H1 (cell line): ENCODE measurements at regions not wholly inside any gene's neighbourhood (a gene's known extent, or its start where the extent isn't known, plus 50 kb on each side); places are given as distances from the start of the nearest gene placed in this dataset.

Experiments used
- CTCF ChIA-PET: fragments of 300-600 bp; sonication (Branson Sonifier 250); formaldehyde crosslinking; loops from one replicate; lab custom pipeline; 2021; ENCODE audit not compliant: partially characterized antibody; lab: Charles Lee
- POLR2A ChIA-PET: fragments of 300-600 bp; sonication (Branson Sonifier 250); formaldehyde crosslinking; loops from one replicate; lab custom pipeline; 2021; ENCODE audit warnings: inconsistent platforms; ENCODE audit not compliant: partially characterized antibody; lab: Charles Lee
- DNase-seq, 2 experiments: peaks; one replicate each; pipeline versions ENCODE4 v3.0.0 to v3.0.0-alpha.2; 2010 to 2022; ENCODE audit warnings: low spot score in 2 of 2, low read depth in 1 of 2, mixed read lengths in 1 of 2
- FAIRE-seq: peaks from 2 replicates; lab custom pipeline; 2011; peaks lifted over from hg19 to GRCh38; lab: Jason Lieb, UNC
- H2AFZ ChIP-seq: 2 replicates; pipeline ENCODE4 v1.8.1; 2012; ENCODE audit warnings: low read length, inconsistent platforms
- H2AK5ac ChIP-seq: 2 replicates; pipeline ENCODE4 v1.6.1; 2013; ENCODE audit warnings: low read depth, low read length
- H2BK120ac ChIP-seq: replicated peaks from 2 replicates; pipeline ENCODE3; 2013; ENCODE audit warnings: low read depth, low read length, inconsistent platforms
- H2BK12ac ChIP-seq: 2 replicates; pipeline ENCODE4 v1.6.1; 2013; ENCODE audit warnings: low read depth, low read length
- H2BK15ac ChIP-seq: 2 replicates; pipeline ENCODE4 v1.6.1; 2013; ENCODE audit warnings: low read length
- H2BK20ac ChIP-seq: 2 replicates; pipeline ENCODE4 v1.6.1; 2013; ENCODE audit warnings: low read length
- H2BK5ac ChIP-seq: 2 replicates; pipeline ENCODE4 v1.6.1; 2013; ENCODE audit warnings: low read depth, low read length
- H3K14ac ChIP-seq: 2 replicates; pipeline ENCODE4 v1.6.1; 2013; ENCODE audit warnings: inconsistent platforms; ENCODE audit not compliant: insufficient read length
- H3K18ac ChIP-seq: 2 replicates; pipeline ENCODE4 v1.6.1; 2013; ENCODE audit warnings: low read length; ENCODE audit errors: extremely low read depth
- H3K23ac ChIP-seq: 2 replicates; pipeline ENCODE4 v1.6.1; 2013; ENCODE audit warnings: inconsistent platforms; ENCODE audit not compliant: insufficient read length
- H3K23me2 ChIP-seq: 2 replicates; pipeline ENCODE4 v1.6.1; 2013; ENCODE audit warnings: low read depth, low read length
- H3K27ac ChIP-seq: 2 replicates; pipeline ENCODE4 v1.6.1; 2011; ENCODE audit warnings: low read depth, low read length, inconsistent platforms
- H3K27me3 ChIP-seq, 4 experiments: replicated peaks in 1 of 4; 1 replicate in 1 of 4; 2 replicates in 3 of 4; pipeline versions ENCODE4 v1.6.1 to v1.8.1; 2011 to 2013; ENCODE audit warnings: low read length in 3 of 4, mild to moderate bottlenecking in 3 of 4, inconsistent platforms in 2 of 4, mixed read lengths in 2 of 4, moderate library complexity in 1 of 4; ENCODE audit not compliant: control insufficient read depth in 3 of 4, insufficient read depth in 3 of 4; ENCODE audit errors: extremely low read depth in 1 of 4
- H3K36me3 ChIP-seq, 4 experiments: 2 replicates each; pipeline versions ENCODE4 v1.6.1 to v1.8.1; 2011 to 2013; ENCODE audit warnings: mild to moderate bottlenecking in 4 of 4, low read length in 3 of 4, moderate library complexity in 2 of 4, control low read depth in 1 of 4, inconsistent platforms in 1 of 4; ENCODE audit not compliant: insufficient read depth in 4 of 4, control insufficient read depth in 2 of 4
- H3K4ac ChIP-seq: replicated peaks from 2 replicates; pipeline ENCODE3; 2013; ENCODE audit warnings: low read length, low read depth, mixed read lengths, inconsistent platforms; ENCODE audit not compliant: insufficient read length
- H3K4me1 ChIP-seq, 4 experiments: replicated peaks in 1 of 4; 1 replicate in 1 of 4; 2 replicates in 3 of 4; pipeline versions ENCODE4 v1.6.1 to v1.8.1; 2011 to 2013; ENCODE audit warnings: low read length in 3 of 4, inconsistent platforms in 2 of 4, mixed read lengths in 1 of 4; ENCODE audit not compliant: insufficient read depth in 4 of 4, control insufficient read depth in 3 of 4
- H3K4me2 ChIP-seq, 2 experiments: 2 replicates each; pipeline versions ENCODE4 v1.6.1 to v1.8.1; 2011 to 2013; ENCODE audit warnings: low read depth in 2 of 2, low read length in 2 of 2, control low read depth in 1 of 2, inconsistent platforms in 1 of 2, mild to moderate bottlenecking in 1 of 2; ENCODE audit not compliant: insufficient read depth in 1 of 2
- H3K4me3 ChIP-seq, 4 experiments: fragments of 200-600, 300-600 bp in 1 of 4; sonication (generic), shearing (Covaris generic), sonication (Bioruptor Twin) in 1 of 4; 2 replicates each; pipeline versions ENCODE4 v1.5.1 to v1.8.1; 2011 to 2016; ENCODE audit warnings: low read length in 4 of 4, low read depth in 3 of 4, control low read depth in 2 of 4, inconsistent platforms in 2 of 4, mild to moderate bottlenecking in 2 of 4, mixed read lengths in 1 of 4, moderate library complexity in 1 of 4; ENCODE audit not compliant: insufficient read depth in 2 of 4; ENCODE audit errors: extremely low read depth in 1 of 4
- H3K56ac ChIP-seq: replicated peaks from 2 replicates; pipeline ENCODE3; 2013; ENCODE audit warnings: low read depth, mild to moderate bottlenecking, mixed read lengths, low read length, inconsistent platforms; ENCODE audit not compliant: insufficient read length
- H3K79me1 ChIP-seq: 2 replicates; pipeline ENCODE4 v1.6.1; 2013; ENCODE audit warnings: low read depth, low read length, control low read depth
- H3K79me2 ChIP-seq, 2 experiments: 2 replicates each; pipeline versions ENCODE4 v1.6.1 to v1.8.1; 2012 to 2013; ENCODE audit warnings: low read length in 2 of 2, mild to moderate bottlenecking in 2 of 2, inconsistent platforms in 1 of 2; ENCODE audit not compliant: insufficient read depth in 2 of 2, control insufficient read depth in 1 of 2
- H3K9ac ChIP-seq, 4 experiments: replicated peaks in 1 of 4; 1 replicate in 1 of 4; 2 replicates in 3 of 4; pipeline versions ENCODE4 v1.6.1 to v1.8.1; 2011 to 2013; ENCODE audit warnings: low read depth in 3 of 4, low read length in 3 of 4, control low read depth in 2 of 4, mild to moderate bottlenecking in 2 of 4, moderate library complexity in 2 of 4, inconsistent platforms in 1 of 4; ENCODE audit errors: extremely low read depth in 1 of 4
- H3K9me3 ChIP-seq, 2 experiments: 2 replicates each; pipeline versions ENCODE4 v1.6.1 to v1.8.1; 2012 to 2013; ENCODE audit warnings: mild to moderate bottlenecking in 2 of 2, moderate library complexity in 2 of 2, control low read depth in 1 of 2, inconsistent platforms in 1 of 2, low read depth in 1 of 2, low read length in 1 of 2, mixed read lengths in 1 of 2; ENCODE audit not compliant: insufficient read depth in 2 of 2
- H4K20me1 ChIP-seq, 2 experiments: replicated peaks in 1 of 2; 2 replicates each; pipeline versions ENCODE3 to v1.8.1; 2011 to 2013; ENCODE audit warnings: inconsistent platforms in 2 of 2, low read length in 2 of 2, mild to moderate bottlenecking in 1 of 2; ENCODE audit not compliant: insufficient read depth in 2 of 2, control insufficient read depth in 1 of 2
- H4K5ac ChIP-seq: 2 replicates; pipeline ENCODE4 v1.6.1; 2013; ENCODE audit warnings: low read length, low read depth, mixed read lengths, inconsistent platforms; ENCODE audit not compliant: insufficient read length
- H4K8ac ChIP-seq: 2 replicates; pipeline ENCODE4 v1.8.0; 2013; ENCODE audit warnings: mild to moderate bottlenecking, moderate library complexity, low read length, inconsistent platforms; ENCODE audit not compliant: insufficient read depth; ENCODE audit errors: extremely low read depth
- H4K91ac ChIP-seq: replicated peaks from 2 replicates; pipeline ENCODE3; 2013; ENCODE audit warnings: low read length, mixed read lengths, inconsistent platforms; ENCODE audit not compliant: insufficient read length
- BRCA1 ChIP-seq: IDR thresholded peaks from 2 replicates; pipeline ENCODE4 v1.6.1; 2012; ENCODE audit warnings: low read depth, low read length, improper control_type of control experiment
- CTBP2 ChIP-seq: IDR thresholded peaks from 2 replicates; pipeline ENCODE4 v1.7.0; 2011; ENCODE audit warnings: borderline replicate concordance, mild to moderate bottlenecking, moderate library complexity, mixed read lengths, low read length; ENCODE audit not compliant: insufficient read depth, insufficient read length
- FOSL1 ChIP-seq: IDR thresholded peaks from 2 replicates; pipeline ENCODE4 v1.6.1; 2011; ENCODE audit warnings: mild to moderate bottlenecking, low read depth, low read length, moderate library complexity; ENCODE audit not compliant: insufficient read depth
- KDM1A ChIP-seq: fragments of 200-600, 300-600 bp; sonication (generic); IDR thresholded peaks from 2 replicates; pipeline ENCODE4 v1.7.1; 2016; ENCODE audit warnings: mild to moderate bottlenecking, low read length, borderline replicate concordance
- KDM4A ChIP-seq: IDR thresholded peaks from one replicate; pipeline ENCODE4 v1.7.1; 2012; ENCODE audit warnings: low read depth, mild to moderate bottlenecking, moderate library complexity, low read length, inconsistent platforms; ENCODE audit not compliant: severe bottlenecking
- KDM5A ChIP-seq: fragments of 200-600 bp; IDR thresholded peaks from 2 replicates; pipeline ENCODE4 v1.7.1; 2012; ENCODE audit warnings: mild to moderate bottlenecking, low read length, inconsistent platforms, mixed read lengths
- MAFK ChIP-seq: IDR thresholded peaks from 2 replicates; pipeline ENCODE4 v1.6.1; 2012; ENCODE audit warnings: low read depth, mild to moderate bottlenecking, improper control_type of control experiment, low read length
- POU5F1 ChIP-seq: IDR thresholded peaks from 2 replicates; pipeline ENCODE4 v1.6.1; 2011; ENCODE audit warnings: low read depth, mild to moderate bottlenecking, low read length, moderate library complexity
- RFX5 ChIP-seq: IDR thresholded peaks from 2 replicates; pipeline ENCODE4 v1.6.1; 2011; ENCODE audit warnings: low read depth, low read length, improper control_type of control experiment, borderline replicate concordance
- SIX5 ChIP-seq: IDR thresholded peaks from 2 replicates; pipeline ENCODE4 v1.6.1; 2011; ENCODE audit warnings: mild to moderate bottlenecking, low read depth, low read length
- TAF1 ChIP-seq: IDR thresholded peaks from 2 replicates; pipeline ENCODE4 v1.6.1; 2011; ENCODE audit warnings: mild to moderate bottlenecking, low read depth, low read length
- TBP ChIP-seq: IDR thresholded peaks from 2 replicates; pipeline ENCODE4 v1.6.1; 2011; ENCODE audit warnings: low read depth, low read length, improper control_type of control experiment
- YY1 ChIP-seq: IDR thresholded peaks from 2 replicates; pipeline ENCODE4 v1.6.1; 2011; ENCODE audit warnings: low read depth, mild to moderate bottlenecking, low read length
- WGBS, 2 experiments: shearing (Covaris generic) in 1 of 2; methylation state at CpG; one replicate each; pipeline versions ENCODE4 v1.1.6 to v1.1.7; 2013 to 2015; ENCODE audit warnings: low lambda C conversion rate in 2 of 2, mixed read lengths in 2 of 2, inconsistent platforms in 1 of 2, low coverage in 1 of 2, missing lambda C conversion rate in 1 of 2; ENCODE audit not compliant: insufficient replicate concordance in 2 of 2, insufficient coverage in 1 of 2, insufficient read length in 1 of 2; ENCODE audit errors: extremely low coverage in 1 of 2, missing lambda C conversion rate in 1 of 2; 5-methylcytosine and 5-hydroxymethylcytosine counted together
- TF ChIP-seq, protein P1 (sequence below), 3 experiments: IDR thresholded peaks; 1 replicate in 2 of 3; 2 replicates in 1 of 3; pipeline versions ENCODE4 v1.5.1 to v1.6.1; 2011; ENCODE audit warnings: low read length in 3 of 3, mild to moderate bottlenecking in 3 of 3, inconsistent platforms in 2 of 3, low read depth in 1 of 3, moderate library complexity in 1 of 3; ENCODE audit not compliant: insufficient read depth in 1 of 3; ENCODE audit errors: control extremely low read depth in 1 of 3

DNA sequence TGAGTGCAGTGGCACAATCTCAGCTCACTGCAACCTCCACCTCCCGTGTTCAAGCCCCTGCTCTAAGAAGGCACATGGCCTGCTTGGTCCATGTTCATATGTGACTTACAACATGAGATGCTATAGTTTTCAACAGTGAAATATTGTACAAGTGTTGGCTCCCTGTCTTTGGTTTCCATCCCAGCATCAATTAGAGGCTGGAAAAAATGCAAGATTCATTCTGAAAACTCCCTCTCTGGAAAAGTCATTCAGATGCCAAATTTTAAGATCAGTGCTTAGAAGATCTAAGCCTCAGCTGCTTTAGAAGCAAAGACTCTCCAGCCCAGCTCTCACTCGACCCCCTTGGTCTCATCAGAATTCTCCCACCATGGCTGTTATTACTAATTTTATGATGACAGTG, 398.9 kb downstream of the KIF16B start:
- Histone ChIP-seq H3K36me3 (no peaks in the 10 kb centered on the region), H2BK5ac (no peak overlapping the region), H4K5ac (no peak overlapping the region), H3K18ac (no peak overlapping the region), H3K23ac (no peak overlapping the region), H2BK15ac (no peak overlapping the region), H2BK12ac (no peak overlapping the region), H3K4me2 (no peak overlapping the region), H3K79me1 (no peaks in the 10 kb centered on the region), H4K20me1 (no peaks in the 10 kb centered on the region), H3K23me2 (no peaks in the 10 kb centered on the region), H3K9ac (no peak overlapping the region), H3K27ac (no peak overlapping the region), H3K4ac (no peak overlapping the region), H3K27me3 (no peaks in the 10 kb centered on the region), H4K91ac (no peak overlapping the region), H2BK120ac (no peak overlapping the region), H2AK5ac (no peak overlapping the region), H3K14ac (no peak overlapping the region), H4K8ac (no peak overlapping the region), H3K79me2 (no peaks in the 10 kb centered on the region), H3K4me1 (no peaks in the 10 kb centered on the region), H2BK20ac (no peak overlapping the region), H2AFZ (no peak overlapping the region), H3K56ac (no peak overlapping the region), H3K4me3 (no peak overlapping the region), H3K9me3 (no peaks in the 10 kb centered on the region)
- ChIA-PET CTCF (no interaction called here), POLR2A (no interaction called here)
- WGBS, 2 experiments: 95% methylated on average over 2 of the region's 2 CpGs; no CpG with 5 or more reads in 1 of the 2 experiments
- DNase-seq: no peak
- FAIRE-seq: no peak
- TF ChIP-seq BRCA1: no peak
- TF ChIP-seq, protein P1, sequence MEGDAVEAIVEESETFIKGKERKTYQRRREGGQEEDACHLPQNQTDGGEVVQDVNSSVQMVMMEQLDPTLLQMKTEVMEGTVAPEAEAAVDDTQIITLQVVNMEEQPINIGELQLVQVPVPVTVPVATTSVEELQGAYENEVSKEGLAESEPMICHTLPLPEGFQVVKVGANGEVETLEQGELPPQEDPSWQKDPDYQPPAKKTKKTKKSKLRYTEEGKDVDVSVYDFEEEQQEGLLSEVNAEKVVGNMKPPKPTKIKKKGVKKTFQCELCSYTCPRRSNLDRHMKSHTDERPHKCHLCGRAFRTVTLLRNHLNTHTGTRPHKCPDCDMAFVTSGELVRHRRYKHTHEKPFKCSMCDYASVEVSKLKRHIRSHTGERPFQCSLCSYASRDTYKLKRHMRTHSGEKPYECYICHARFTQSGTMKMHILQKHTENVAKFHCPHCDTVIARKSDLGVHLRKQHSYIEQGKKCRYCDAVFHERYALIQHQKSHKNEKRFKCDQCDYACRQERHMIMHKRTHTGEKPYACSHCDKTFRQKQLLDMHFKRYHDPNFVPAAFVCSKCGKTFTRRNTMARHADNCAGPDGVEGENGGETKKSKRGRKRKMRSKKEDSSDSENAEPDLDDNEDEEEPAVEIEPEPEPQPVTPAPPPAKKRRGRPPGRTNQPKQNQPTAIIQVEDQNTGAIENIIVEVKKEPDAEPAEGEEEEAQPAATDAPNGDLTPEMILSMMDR (IDR thresholded peaks at IDR 0.05; ENCODE audit: control extremely low read depth in 1 of 3, insufficient read depth in 1 of 3, low read depth in 1 of 3, low read length in 3 of 3): no peak
- no peak for TF ChIP-seq SIX5
- TF ChIP-seq FOSL1: no peak
- no peak for TF ChIP-seq KDM1A
- TF ChIP-seq TAF1: no peak
- TF ChIP-seq RFX5: no peak
- TF ChIP-seq YY1: no peak
- no peak for TF ChIP-seq KDM5A
- TF ChIP-seq CTBP2: no peak
- no peak for TF ChIP-seq POU5F1
- TF ChIP-seq MAFK: no peak
- no peak for TF ChIP-seq TBP
- no peak for TF ChIP-seq KDM4A
